ENCODE measurements at regions not wholly inside any gene's neighbourhood (a gene's known extent, or its start where the extent isn't known, plus 50 kb on each side); places are given as distances from the start of the nearest gene placed in this dataset.

DNA sequence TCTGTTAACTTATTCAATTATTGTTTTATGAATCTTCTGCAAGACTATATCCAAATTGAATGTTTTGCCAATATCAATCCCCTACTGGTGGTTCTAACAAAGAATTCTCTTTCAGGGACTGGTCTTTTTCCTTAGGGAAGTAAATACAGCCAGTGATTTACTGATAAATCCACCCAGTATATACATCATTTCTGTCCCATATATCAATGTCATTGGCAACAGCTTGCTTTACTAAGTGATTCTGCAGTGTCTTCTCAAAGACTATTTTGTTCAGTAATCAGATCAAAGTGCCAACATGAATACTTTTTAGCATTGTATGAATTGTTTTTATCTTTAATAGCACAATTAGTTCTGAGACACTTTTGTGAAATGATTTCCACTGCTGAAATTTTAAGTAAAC lies 114.0 kb upstream of the OBI1 start:
- no peaks in the 10 kb centered on the region for H3K36me3 Mint-ChIP-seq (ENCODE audit: low read depth, unreplicated experiment)
- no peak overlapping the region for H3K27ac Mint-ChIP-seq (ENCODE audit: unreplicated experiment)
- peaks cover 3% of the 10 kb centered on the region for H3K4me1 Mint-ChIP-seq (ENCODE audit: unreplicated experiment)
- no peak for TF ChIP-seq CTCF (IDR thresholded peaks at IDR 0.05; ENCODE audit: unreplicated experiment)
- no peak for DNase-seq (ENCODE audit: low spot score)
- no peak overlapping the region for H3K4me3 Mint-ChIP-seq (ENCODE audit: unreplicated experiment)
- H3K27me3 Mint-ChIP-seq (ENCODE audit: unreplicated experiment): peaks cover 2% of the 10 kb centered on the region
- no peaks in the 10 kb centered on the region for H3K9me3 Mint-ChIP-seq (ENCODE audit: unreplicated experiment)

DNA sequence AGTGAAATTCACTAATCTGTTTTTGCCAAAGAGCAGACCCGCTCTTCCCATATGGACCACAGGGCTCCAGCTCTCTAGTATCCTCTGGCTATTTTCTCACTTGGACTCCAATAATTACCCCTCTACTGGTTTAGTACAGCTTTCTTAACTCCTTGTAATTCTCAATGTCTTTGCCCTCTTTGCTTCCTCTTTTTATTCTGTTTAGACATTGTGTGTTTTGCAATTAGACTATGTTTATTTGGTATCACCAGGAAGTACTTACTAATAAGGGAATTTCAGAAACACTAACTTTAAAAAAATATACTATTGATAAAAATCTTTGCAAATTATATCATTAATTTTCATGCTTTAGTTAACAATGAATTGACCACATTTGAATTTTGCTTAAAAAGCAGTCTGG lies 111.6 kb upstream of the OBI1 start:
- H3K27me3 Mint-ChIP-seq (ENCODE audit: unreplicated experiment): peaks cover 3% of the 10 kb centered on the region
- no peak for DNase-seq (ENCODE audit: low spot score)
- no peak for TF ChIP-seq CTCF (IDR thresholded peaks at IDR 0.05; ENCODE audit: unreplicated experiment)
- H3K36me3 Mint-ChIP-seq (ENCODE audit: low read depth, unreplicated experiment): no peaks in the 10 kb centered on the region
- H3K27ac Mint-ChIP-seq (ENCODE audit: unreplicated experiment): no peak overlapping the region
- H3K9me3 Mint-ChIP-seq (ENCODE audit: unreplicated experiment): no peaks in the 10 kb centered on the region
- H3K4me1 Mint-ChIP-seq (ENCODE audit: unreplicated experiment): peaks cover 3% of the 10 kb centered on the region
- no peak overlapping the region for H3K4me3 Mint-ChIP-seq (ENCODE audit: unreplicated experiment)

DNA sequence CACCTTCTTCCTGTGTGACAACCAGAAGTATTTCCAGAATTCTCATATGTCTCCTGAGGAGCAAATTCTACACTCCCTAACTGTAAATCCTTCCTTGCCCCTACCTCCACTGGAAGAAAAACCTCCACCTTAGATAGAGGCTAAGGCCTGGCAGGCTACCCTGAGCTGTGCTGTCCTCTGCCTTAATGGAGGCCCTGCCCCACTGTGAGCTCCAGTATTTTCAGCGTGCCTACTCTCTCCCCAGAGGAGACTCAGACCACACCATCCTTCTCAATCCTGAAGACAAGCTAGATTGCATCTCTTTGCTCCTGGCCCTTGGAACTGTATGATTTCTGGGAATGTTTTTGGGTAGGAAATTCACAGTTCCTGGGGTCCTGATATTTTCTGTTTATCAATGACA lies 110.0 kb upstream of the OBI1 start:
- H3K9me3 Mint-ChIP-seq (ENCODE audit: unreplicated experiment): no peaks in the 10 kb centered on the region
- no peak overlapping the region for H3K4me3 Mint-ChIP-seq (ENCODE audit: unreplicated experiment)
- peaks cover 3% of the 10 kb centered on the region for H3K27me3 Mint-ChIP-seq (ENCODE audit: unreplicated experiment)
- H3K36me3 Mint-ChIP-seq (ENCODE audit: low read depth, unreplicated experiment): no peaks in the 10 kb centered on the region
- no peak for DNase-seq (ENCODE audit: low spot score)
- H3K27ac Mint-ChIP-seq (ENCODE audit: unreplicated experiment): no peak overlapping the region
- TF ChIP-seq CTCF (IDR thresholded peaks at IDR 0.05; ENCODE audit: unreplicated experiment): no peak
- H3K4me1 Mint-ChIP-seq (ENCODE audit: unreplicated experiment): peaks cover 6% of the 10 kb centered on the region

DNA sequence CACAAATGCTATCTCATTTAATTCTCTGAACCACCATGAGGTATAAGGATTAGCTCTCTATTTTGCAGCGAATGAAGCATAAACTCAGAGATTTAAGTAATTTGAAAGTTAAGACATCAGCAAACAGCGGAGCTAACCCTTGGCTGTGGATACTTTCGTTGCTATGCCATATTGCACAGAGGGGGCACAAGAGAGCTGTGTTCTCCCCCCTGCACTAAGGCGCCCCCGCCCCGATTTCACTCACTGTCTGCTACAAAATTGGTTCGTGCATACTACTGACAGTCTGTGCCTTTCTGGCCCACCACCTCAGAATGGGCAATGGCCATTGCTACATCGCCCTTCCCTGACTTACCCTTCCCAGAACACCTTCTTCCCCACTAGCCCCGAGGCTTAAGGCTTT lies 105.7 kb upstream of the OBI1 start:
- no peak overlapping the region for H3K4me3 Mint-ChIP-seq (ENCODE audit: unreplicated experiment)
- peaks cover 3% of the 10 kb centered on the region for H3K27me3 Mint-ChIP-seq (ENCODE audit: unreplicated experiment)
- H3K9me3 Mint-ChIP-seq (ENCODE audit: unreplicated experiment): no peaks in the 10 kb centered on the region
- peaks cover 13% of the 10 kb centered on the region for H3K4me1 Mint-ChIP-seq (ENCODE audit: unreplicated experiment)
- no peak for TF ChIP-seq CTCF (IDR thresholded peaks at IDR 0.05; ENCODE audit: unreplicated experiment)
- no peak overlapping the region for H3K27ac Mint-ChIP-seq (ENCODE audit: unreplicated experiment)
- H3K36me3 Mint-ChIP-seq (ENCODE audit: low read depth, unreplicated experiment): no peaks in the 10 kb centered on the region
- no peak for DNase-seq (ENCODE audit: low spot score)

- DNase-seq (ENCODE audit: low spot score): no peak
- TF ChIP-seq CTCF (IDR thresholded peaks at IDR 0.05; ENCODE audit: unreplicated experiment): no peak
- H3K27me3 Mint-ChIP-seq (ENCODE audit: unreplicated experiment): peaks cover 1% of the 10 kb centered on the region
Observed at GRCh38 chr13:78762825-78763224, 103.9 kb upstream of the OBI1 start.

More at GRCh38 chr13:78762825-78763224, 103.9 kb upstream of the OBI1 start:
- H3K27ac Mint-ChIP-seq (ENCODE audit: unreplicated experiment): peak overlapping the region; percentile 34
- peaks cover 11% of the 10 kb centered on the region for H3K4me1 Mint-ChIP-seq (ENCODE audit: unreplicated experiment)
- H3K36me3 Mint-ChIP-seq (ENCODE audit: low read depth, unreplicated experiment): no peaks in the 10 kb centered on the region
- H3K9me3 Mint-ChIP-seq (ENCODE audit: unreplicated experiment): no peaks in the 10 kb centered on the region
- no peak overlapping the region for H3K4me3 Mint-ChIP-seq (ENCODE audit: unreplicated experiment)
